Fibroblast of skin of right biceps (primary cell): ENCODE measurements at regions not wholly inside any gene's neighbourhood (a gene's known extent, or its start where the extent isn't known, plus 50 kb on each side); places are given as distances from the start of the nearest gene placed in this dataset.

ENCODE experiments used
- DNase-seq: peaks from one replicate; pipeline ENCODE4 v3.0.0-alpha.2; 2013

DNA sequence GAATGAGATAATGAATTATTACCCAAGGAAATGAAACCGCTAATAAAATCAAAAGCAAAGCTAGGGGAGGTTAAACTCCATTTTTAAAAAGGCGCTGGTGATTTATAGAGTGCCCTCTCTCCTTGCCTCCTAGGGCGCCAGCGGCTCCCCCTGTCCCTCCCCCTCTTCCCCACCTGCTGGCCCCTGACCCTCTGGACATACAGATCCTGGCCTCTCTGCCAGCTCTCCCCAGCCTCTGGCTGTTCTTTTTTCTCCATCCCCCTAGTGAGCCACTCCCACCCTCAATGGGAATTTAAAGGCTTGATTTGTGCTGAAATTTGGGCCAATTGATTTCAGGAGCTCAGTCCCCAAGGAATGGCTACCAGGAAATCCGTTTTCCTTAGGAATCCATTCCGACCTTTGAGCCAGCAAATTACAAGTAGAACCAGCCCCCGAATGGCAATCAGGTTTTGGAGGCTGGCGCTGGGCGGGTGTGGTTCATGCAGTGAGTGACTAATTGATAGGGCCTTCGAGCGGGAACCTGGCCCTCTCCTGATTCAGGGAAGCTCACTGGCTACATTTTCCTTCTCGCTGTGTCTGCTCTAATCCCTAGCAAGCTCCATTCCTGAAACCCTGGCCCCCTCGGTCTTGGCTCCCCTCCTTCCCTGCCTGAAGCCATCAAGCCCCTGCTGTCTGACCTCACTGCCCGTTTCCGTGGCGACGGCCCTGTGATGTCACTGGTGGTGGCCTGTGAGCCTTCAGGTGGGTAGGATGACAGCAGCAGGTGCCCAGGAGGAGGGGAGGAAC, 141.9 kb upstream of the SDK2 start:
- DNase-seq = no peak

DNA sequence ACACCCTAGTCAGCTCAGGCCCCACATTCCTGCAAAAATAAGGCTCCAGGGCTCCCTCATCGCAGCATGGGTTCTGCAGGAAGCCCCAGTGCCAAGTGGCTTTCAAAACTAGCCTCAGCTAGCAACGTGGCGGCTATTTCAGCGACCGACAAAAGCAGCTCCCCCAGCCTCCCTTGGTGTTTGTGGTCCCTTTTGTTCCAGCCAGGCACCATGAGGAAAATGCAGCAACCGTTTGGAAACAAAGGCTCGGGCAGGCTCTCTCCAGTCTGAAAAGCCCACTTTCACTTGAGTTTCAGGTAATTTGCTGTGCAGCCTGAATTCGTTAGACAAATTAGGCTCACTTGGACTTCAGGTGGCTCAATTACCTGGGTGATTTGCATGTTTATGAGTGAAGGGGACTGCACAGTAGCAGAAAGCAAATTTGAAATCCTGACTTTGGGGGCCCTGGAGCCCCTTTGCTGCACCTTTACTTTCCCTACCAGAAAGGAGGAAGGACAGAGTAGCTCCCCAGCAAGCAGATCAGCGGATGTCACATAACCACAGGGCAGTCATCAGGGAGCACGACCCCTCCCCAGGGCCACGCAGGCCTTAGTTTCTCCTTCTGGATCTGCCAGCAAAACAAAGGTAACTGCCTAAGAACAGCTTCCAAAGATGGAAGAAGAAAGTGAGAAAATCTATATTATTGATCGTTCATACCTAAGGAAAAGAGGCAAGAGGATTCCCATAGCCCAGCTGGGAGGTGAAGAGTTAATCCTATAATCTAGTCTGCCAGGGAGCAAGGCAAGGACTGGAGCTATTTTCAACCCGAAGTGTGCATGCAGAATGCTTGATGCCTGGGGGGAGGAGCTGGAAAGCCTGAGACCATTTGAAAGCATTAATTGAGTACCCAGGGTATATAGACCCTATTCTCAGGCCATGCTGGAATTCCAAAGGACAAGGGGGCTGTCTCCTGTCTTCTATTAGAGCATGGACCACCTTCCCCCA, 143.1 kb upstream of the SDK2 start:
- DNase-seq = no peak

- DNase-seq = no peak
Measured at GRCh38 chr17:73788111-73788510, 143.9 kb upstream of the SDK2 start.

DNA sequence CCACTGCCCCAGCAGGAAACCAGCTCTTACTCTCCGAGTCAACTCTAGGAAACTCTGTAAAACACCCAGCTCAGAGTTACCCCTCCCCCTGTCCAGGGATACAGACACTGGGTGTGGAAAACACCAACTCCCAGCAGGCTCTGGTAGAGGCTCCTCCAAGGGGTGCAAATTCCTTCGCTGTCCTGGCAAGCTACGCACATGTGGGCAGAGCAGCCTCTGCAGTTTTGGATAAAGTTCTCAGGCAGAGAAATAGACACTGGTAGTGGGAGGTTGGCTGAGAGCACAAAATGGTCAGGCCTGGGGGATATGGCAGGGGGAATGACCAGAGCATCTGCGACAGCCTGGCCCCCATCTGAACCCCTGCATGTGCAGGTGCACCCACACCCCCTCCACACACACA, 146.9 kb upstream of the SDK2 start:
- DNase-seq = no peak

DNA sequence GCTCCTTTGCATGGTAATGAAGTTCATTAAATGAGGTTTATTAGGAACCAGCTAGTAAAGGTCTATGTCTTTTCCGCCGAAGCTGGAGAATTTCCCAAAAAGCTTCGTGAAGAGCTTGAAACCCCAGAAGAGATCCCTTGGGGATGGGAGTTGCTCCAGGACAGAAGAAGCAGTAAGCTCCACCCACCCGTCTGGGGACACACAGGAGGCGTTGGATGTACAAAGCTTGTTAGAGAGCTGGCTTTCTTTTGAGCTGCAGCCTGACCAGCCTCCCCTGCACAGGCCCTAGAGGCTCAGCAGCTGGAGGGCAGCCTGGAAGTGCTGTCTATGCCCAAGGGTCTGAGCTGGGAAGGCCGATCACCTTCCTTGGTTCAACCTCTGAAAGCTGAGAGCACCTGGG, 147.4 kb upstream of the SDK2 start:
- no peak for DNase-seq

DNA sequence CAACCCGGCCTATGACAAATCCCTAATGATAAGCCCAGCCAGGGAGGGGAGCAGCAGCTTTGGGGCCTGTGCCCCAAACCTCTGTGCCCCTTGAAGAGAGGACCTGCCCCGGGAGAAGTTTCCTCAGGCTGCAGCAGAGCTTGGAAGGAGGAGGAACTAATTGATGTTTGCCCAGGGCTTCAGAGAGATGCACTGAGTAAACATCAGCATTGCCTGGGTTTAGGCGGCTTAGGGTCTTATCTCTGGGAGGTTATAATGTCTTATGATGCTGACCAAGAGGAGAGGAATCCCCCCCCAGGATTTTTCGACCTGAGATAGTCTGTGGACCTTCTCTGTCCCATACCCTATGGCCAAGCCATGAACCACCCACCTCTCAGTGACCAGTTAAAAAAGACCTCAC, 148.7 kb upstream of the SDK2 start:
- DNase-seq = no peak

DNA sequence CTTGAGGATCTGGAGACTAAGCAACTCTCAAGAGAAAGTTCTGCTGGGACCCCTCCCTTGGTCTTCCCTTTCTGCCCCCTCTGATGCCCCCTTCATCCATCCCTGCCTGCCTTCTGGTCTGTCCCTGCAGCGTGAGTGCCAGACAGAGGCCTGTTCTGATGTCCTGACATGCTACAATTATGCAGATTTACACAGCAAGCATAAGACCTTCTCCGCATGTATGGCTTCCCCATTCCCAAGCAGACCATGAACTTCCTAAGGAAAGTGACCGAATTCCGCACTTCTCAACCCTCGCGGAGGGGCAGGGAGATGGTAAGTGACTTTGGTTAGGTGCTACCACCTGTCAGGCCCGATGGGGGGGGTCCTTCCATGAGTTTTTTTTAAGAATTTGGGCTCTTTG, 150.1 kb upstream of the SDK2 start:
- no peak for DNase-seq

- DNase-seq = no peak
Measured at GRCh38 chr17:73795730-73796129, 151.5 kb upstream of the SDK2 start.

DNA sequence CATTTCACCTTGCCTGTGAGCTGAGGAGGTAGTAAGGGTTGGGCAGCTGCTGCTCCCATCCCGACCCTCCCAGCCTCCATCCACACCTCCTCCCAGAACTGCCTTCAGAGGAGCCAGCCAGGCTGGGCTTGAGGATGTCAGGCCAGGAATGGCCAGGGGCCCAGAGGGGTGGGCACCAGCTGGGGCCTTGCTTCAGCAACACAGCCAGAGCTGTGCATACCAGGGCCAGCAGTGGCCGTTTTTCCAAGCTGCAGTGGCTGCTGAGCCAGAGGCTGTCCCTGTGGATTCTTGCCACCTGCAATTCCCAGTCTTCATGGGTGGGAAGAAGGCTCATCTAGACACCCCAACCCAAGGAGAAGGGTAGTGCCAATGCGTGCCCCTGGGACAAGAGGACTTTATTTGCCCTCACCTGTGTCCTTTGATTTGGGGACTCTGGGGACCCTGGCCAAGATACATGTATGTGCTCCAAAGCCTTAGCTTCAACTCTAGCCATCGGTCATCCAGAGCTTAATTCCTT, 153.4 kb upstream of the SDK2 start:
- DNase-seq = no peak

GRCh38 chr17:73798111-73798748, 154.0 kb upstream of the SDK2 start:
- DNase-seq = peak; percentile 99

- no peak for DNase-seq
Measured at GRCh38 chr17:73799096-73799495, 154.9 kb upstream of the SDK2 start.

DNA sequence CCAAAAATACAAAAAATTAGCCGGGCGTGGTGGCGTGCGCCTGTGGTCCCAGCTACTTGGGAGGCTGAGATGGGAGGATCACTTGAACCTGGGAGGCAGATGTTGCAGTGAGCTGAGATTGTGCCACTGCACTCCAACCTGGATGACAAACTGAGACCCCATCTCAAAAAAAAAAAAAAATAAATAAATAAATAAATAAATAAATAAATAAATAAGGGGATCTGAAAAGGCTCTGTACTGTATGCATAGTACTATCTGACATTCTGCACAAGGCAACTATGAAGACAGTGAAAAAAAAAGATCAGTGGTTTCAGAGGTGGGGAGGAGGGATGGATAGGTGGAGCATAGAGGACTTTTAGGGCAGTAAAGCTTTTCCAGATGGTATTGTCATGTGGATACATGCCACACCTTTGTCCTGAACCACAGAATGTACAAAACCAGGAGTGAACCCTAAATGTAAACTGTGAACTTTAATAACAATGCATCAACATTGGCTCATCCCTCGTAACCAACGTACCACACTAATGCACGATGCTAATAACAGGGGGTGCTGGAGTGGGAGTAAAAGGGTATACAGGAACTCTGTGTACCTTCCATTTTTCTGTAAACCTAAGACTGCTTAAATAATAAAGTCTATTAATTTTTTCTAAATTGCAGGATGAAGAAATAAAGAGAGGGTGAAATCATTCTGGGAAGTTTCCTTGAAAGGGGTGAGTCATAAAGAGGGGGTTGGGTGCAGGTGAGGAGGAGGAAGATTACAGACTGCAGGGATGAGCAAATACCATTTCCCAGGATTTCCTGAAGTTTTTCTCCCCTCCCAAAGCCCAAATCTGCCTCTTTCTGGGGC, 155.8 kb upstream of the SDK2 start:
- no peak for DNase-seq

GRCh38 chr17:73800893-73801292, 156.6 kb upstream of the SDK2 start:
- DNase-seq = no peak

DNA sequence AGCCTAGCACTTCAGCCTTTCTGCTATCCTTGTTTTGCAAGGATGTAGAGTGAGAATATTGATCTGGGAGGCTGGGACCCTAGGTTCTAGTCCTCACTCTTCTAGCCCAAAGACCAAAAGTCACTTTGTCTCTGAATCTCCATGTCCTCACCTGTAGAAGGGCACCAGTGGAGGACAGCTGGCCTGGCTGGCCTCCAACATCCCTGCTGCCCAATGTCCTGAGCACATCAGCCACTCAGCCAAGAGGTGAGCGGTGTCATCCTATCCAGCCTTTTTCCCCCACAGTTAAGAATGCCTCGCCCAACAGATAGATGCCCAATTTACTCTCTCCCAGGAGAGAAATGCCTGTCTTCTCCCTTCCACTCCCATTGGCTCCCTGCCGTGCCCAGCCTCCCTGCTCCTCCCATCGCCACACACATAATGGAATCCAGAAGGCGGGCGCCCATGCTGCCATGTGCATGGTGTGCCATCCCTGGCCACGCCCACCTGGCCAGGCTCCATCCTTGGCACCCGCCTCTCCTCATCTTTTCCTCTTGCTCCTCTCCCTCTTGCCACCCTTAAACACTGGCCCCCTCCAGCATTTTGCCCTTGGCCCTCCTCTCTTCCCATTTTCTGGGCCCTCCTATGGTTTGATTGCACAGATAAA, 157.3 kb upstream of the SDK2 start:
- no peak for DNase-seq

- no peak for DNase-seq
Measured at GRCh38 chr17:73802314-73802713, 158.1 kb upstream of the SDK2 start.

DNA sequence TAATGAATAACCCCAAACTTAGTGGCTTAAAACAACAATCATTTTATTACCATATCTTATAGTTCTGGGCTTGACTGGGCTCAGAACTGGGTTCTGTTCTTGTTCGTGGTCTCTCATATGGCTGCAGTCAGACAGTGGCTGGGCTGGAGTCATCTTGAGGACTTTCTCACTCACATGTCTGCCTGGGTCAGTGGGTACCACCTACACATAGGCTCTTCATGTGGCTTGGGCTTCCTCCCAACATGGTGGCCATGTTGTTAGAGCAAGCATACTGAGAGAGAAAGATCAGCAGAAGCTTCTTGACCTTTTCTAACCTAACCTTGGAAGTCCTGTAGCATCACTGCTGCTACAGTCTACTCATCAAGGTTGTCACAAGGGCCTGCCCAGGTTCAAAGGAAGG, 158.6 kb upstream of the SDK2 start:
- DNase-seq = no peak

- DNase-seq = no peak
Measured at GRCh38 chr17:73803964-73804435, 159.8 kb upstream of the SDK2 start.

- no peak for DNase-seq
Measured at GRCh38 chr17:73806768-73807167, 162.5 kb upstream of the SDK2 start.

- no peak for DNase-seq
Measured at GRCh38 chr17:73813201-73813600, 169.0 kb upstream of the SDK2 start.

GRCh38 chr17:73814075-73814474, 169.8 kb upstream of the SDK2 start:
- no peak for DNase-seq

DNA sequence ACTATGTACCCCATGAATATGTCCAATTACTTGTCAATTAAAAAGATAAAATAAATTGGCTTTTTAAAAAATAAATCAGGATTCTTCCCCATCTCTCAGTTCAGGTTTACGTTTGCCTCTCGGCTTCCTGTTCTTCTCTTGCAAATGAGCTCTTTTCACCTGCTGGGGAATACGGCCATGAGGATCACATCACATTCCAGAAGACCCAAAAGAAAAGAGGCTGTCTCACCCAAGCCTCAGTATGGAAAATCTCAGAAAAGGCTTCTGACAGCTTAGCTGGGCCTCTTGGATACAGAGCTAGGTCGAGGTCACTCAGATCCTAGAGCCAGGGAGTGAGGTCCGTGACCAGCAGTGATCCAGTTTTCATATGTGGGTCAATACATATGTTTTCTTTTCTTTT, 171.2 kb upstream of the SDK2 start:
- no peak for DNase-seq
